Ovary (tissue), 7 donors: ENCODE measurements at regions not wholly inside any gene's neighbourhood (a gene's known extent, or its start where the extent isn't known, plus 50 kb on each side); places are given as distances from the start of the nearest gene placed in this dataset.

Experiments
- DNase-seq, 5 donors: peaks; one replicate each; pipeline ENCODE4 v3.0.0-alpha.2; 2019 to 2020
- H3K27ac ChIP-seq, 2 donors: fragments of 200-600 bp; one replicate each; pipeline versions ENCODE4 v1.5.1 to v1.8.0; 2019 to 2022
- H3K27me3 ChIP-seq: fragments of 200-600 bp; one replicate; pipeline ENCODE4 v1.8.0; 2022
- H3K36me3 ChIP-seq: fragments of 200-600 bp; sonication (generic); one replicate; pipeline ENCODE4 v1.5.1; 2019
- H3K4me1 ChIP-seq: one replicate; pipeline ENCODE4 v1.8.1; 2013; ENCODE audit warnings: mild to moderate bottlenecking, moderate library complexity; ENCODE audit not compliant: insufficient read depth
- H3K4me3 ChIP-seq: fragments of 200-600 bp; sonication (generic); one replicate; pipeline ENCODE4 v1.5.1; 2017
- H3K9me3 ChIP-seq, 2 donors: fragments of 200-600 bp in 1 of 2; sonication (generic) in 1 of 2; one replicate each; pipeline versions ENCODE4 v1.5.1 to v1.8.1; 2013 to 2019; ENCODE audit warnings: mild to moderate bottlenecking in 1 of 2, moderate library complexity in 1 of 2
- EP300 ChIP-seq: sonication (generic); formaldehyde crosslinking; IDR thresholded peaks from one replicate; pipeline ENCODE4 v1.6.1; 2017; ENCODE audit warnings: antibody characterized with exemption
- POLR2A ChIP-seq: fragments of 450-650 bp; IDR thresholded peaks from one replicate; pipeline ENCODE4 v1.6.1; 2017; ENCODE audit warnings: antibody characterized with exemption, mild to moderate bottlenecking, moderate library complexity
- WGBS, 3 donors: extraction: QIAGEN DNeasy Blood & Tissue Kit in 1 of 3; methylation state at CpG; one replicate each; pipeline versions ENCODE4 v1.1.5 to v1.1.7; 2013 to 2017; 5-methylcytosine and 5-hydroxymethylcytosine counted together
- intact Hi-C, 4 donors: fragments of 100-400 bp; cut with DNase I; formaldehyde crosslinking; loops; one replicate each; pipeline versions ENCODE4 v1.11.0 to v1.15.1; 2022 to 2023
- TF ChIP-seq, protein P1 (sequence below), 3 donors: fragments of 450-650 bp in 2 of 3; fragments of 200-600 bp in 1 of 3; IDR thresholded peaks; one replicate each; pipeline versions ENCODE4 v1.5.1 to v1.8.0; 2016 to 2022; ENCODE audit warnings: antibody characterized with exemption in 3 of 3, mild to moderate bottlenecking in 1 of 3
- donor health status: DM: no; HTN: no; CAD: no; lungs with moderate emphysema.
- donor health status: DM: no; HTN: no; CAD: no.
- donor health status: Bipolar disorder and iron deficiency.
- donor health status: DM: no; HTN: no; CAD: no.
- donor health status: DM: yes; HTN: yes; CAD: no.

DNA sequence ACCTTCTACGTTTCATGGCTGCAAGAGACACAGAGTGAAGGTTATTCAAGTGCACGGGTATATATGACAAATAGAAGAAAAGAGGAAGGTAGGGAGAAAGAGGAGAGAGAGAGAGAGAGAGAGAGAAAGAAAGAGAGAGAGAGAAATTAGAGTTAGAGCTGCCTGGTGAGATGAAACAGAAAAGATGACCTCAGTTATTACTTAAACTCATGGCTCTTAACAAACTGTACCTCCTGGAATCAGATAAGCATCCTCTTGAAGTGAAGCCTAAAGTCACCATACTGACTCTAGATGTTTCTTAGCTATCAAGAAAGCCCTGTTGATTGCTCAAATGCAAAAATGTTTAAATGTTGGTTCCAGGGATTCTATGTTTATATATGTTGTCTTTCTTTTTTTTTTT, 597.7 kb upstream of the ZP4 start:
- Histone ChIP-seq H3K4me3 (no peak overlapping the region), H3K27me3 (no peaks in the 10 kb centered on the region), H3K36me3 (no peaks in the 10 kb centered on the region), H3K9me3 (no peaks in the 10 kb centered on the region), H3K27ac (no peak overlapping the region), H3K4me1 (no peaks in the 10 kb centered on the region)
- TF ChIP-seq POLR2A (no peak), EP300 (no peak)
- TF ChIP-seq, protein P1, sequence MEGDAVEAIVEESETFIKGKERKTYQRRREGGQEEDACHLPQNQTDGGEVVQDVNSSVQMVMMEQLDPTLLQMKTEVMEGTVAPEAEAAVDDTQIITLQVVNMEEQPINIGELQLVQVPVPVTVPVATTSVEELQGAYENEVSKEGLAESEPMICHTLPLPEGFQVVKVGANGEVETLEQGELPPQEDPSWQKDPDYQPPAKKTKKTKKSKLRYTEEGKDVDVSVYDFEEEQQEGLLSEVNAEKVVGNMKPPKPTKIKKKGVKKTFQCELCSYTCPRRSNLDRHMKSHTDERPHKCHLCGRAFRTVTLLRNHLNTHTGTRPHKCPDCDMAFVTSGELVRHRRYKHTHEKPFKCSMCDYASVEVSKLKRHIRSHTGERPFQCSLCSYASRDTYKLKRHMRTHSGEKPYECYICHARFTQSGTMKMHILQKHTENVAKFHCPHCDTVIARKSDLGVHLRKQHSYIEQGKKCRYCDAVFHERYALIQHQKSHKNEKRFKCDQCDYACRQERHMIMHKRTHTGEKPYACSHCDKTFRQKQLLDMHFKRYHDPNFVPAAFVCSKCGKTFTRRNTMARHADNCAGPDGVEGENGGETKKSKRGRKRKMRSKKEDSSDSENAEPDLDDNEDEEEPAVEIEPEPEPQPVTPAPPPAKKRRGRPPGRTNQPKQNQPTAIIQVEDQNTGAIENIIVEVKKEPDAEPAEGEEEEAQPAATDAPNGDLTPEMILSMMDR (IDR thresholded peaks at IDR 0.05), result no peak
- no peak for DNase-seq
- WGBS, 3 donors, result 86 to 96% (median 90%) methylated on average over 2 of the region's 2 CpGs
- intact Hi-C loops, result no loop called here

DNA sequence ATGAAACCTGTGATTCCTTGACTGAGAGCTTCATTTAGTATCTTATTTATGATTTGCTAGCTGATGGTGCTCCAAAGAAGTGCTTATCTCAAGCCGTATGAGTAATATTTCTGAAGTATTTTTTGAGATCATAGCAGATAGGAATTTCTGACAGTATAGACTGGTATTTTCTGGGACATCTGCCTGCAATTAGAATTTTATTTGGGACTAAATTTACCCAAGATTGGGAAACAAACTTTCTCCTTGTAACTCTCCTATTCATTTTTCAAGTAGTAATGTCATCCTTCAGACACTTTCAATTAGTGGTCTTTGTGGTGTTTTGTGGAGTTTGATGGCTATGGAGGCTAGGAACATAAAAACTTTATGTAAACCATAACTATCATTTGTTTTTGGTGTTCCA, 597.2 kb upstream of the ZP4 start:
- 88 to 90% (median 89%) methylated on average over 1 of the region's 1 CpG for WGBS, 3 donors
- no peaks in the 10 kb centered on the region for H3K4me1 ChIP-seq

DNA sequence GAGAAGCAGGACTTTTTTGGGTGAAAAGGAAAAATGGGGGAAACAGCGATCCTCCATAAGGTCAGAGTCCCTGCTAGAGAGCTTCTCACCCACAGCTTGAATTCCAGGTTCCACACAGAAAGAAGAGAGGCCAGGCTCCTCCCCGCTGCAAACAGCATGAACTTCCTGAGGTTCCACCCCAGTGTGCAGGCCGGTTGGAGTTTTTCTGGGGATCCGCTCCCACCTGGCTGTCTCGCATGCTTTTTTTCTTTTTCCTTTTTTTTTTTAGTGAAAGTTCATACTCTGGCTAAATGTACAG, 595.1 kb upstream of the ZP4 start:
- Histone ChIP-seq H3K9me3 (no peaks in the 10 kb centered on the region), H3K27ac (no peak overlapping the region), H3K27me3 (no peaks in the 10 kb centered on the region), H3K36me3 (no peaks in the 10 kb centered on the region), H3K4me3 (peak overlapping the region; percentile 42), H3K4me1 (no peaks in the 10 kb centered on the region)
- 83 to 90% (median 83%) methylated on average over 5 of the region's 5 CpGs for WGBS, 3 donors
- TF ChIP-seq EP300, result no peak
- TF ChIP-seq POLR2A, result no peak
- TF ChIP-seq, protein P1 (IDR thresholded peaks at IDR 0.05), result no peak
- intact Hi-C loops, result no loop called here
- no peak for DNase-seq

More for the DNA sequence above, 597.2 kb upstream of the ZP4 start:
- Histone ChIP-seq H3K9me3 (no peaks in the 10 kb centered on the region), H3K27ac (no peak overlapping the region), H3K4me3 (no peak overlapping the region), H3K36me3 (no peaks in the 10 kb centered on the region), H3K27me3 (no peaks in the 10 kb centered on the region)
- no peak for DNase-seq
- intact Hi-C loops, result no loop called here
- TF ChIP-seq, protein P1 (IDR thresholded peaks at IDR 0.05), result no peak
- no peak for TF ChIP-seq POLR2A

DNA sequence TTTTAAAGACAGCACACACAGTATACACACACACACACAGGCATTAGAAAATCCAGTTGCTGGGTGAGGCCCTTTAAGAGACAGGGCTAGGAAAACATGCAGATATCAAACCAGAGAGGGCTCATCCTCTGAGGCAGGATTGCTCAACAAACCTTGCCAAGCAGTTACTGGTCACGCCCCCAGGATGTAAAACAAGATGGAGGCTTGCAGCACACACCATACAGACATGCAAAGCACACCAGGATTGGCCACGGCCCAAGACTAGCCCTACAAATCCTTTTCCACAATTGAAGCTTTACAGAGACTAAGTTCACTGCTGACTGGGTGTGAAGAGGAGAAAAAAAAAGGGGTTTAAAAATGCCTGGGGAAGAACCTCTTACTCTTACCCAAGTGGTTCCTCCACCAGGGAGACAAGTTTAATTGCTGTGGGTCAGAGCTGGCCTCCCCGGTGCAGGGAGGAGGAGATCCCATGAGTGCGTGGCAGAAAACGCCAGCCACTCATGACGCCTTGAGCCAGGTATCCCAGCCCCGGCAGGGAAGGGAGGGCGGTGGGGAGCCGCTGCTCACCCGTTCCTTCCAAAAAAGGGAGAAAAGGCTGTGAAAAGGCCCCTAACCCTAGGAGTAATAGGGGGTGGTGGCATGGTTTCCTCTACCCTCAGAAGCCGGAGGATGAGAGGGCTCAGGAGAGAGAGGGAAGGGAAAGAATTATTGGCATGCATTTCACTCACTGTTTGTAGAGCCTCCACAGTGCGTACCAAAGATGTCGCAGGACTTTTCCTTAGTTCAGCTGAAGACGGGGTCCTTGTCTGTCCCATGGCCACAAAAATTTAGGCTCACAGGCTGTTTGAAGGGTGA, 594.6 kb upstream of the ZP4 start:
- no peaks in the 10 kb centered on the region for H3K9me3 ChIP-seq
- 87 to 95% (median 94%) methylated on average over 14 of the region's 14 CpGs for WGBS, 3 donors
- H3K36me3 ChIP-seq, result no peaks in the 10 kb centered on the region
- H3K4me1 ChIP-seq, result no peaks in the 10 kb centered on the region
- peak overlapping the region in 1 of 2 donors; percentile 31 for H3K27ac ChIP-seq
- DNase-seq, result peak in 1 of 5 donors; percentile 16
- no peaks in the 10 kb centered on the region for H3K27me3 ChIP-seq
- peak overlapping the region; percentile 42 for H3K4me3 ChIP-seq
- intact Hi-C loops, result no loop called here
- TF ChIP-seq, protein P1 (IDR thresholded peaks at IDR 0.05), result no peak
- no peak for TF ChIP-seq POLR2A
- TF ChIP-seq EP300, result no peak
